ENCODE measurements at regions not wholly inside any gene's neighbourhood (a gene's known extent, or its start where the extent isn't known, plus 50 kb on each side); places are given as distances from the start of the nearest gene placed in this dataset.

GRCh38 chr4:176584031-176584606, 208.6 kb downstream of the VEGFC start:
- Histone ChIP-seq H3K9me3 (ENCODE audit: control insufficient read depth in 3 of 3, low read length in 3 of 3) (peaks cover 0 to 2% (median 0%) of the 10 kb centered on the region in 3 donors), H3K27ac (ENCODE audit: low read depth, low read length) (no peak overlapping the region), H3K4me1 (ENCODE audit: control insufficient read depth in 3 of 3, insufficient read depth in 3 of 3, low read length in 3 of 3) (no peaks in the 10 kb centered on the region), H3K27me3 (ENCODE audit: control insufficient read depth in 3 of 3, insufficient read depth in 3 of 3, low read length in 3 of 3) (no peaks in the 10 kb centered on the region), H3K9ac (ENCODE audit: low read depth in 1 of 3, low read length in 3 of 3) (no peak overlapping the region), H3K4me3 (ENCODE audit: low read length in 3 of 3) (no peak overlapping the region), H3K36me3 (ENCODE audit: control insufficient read depth in 3 of 3, insufficient read depth in 3 of 3, low read length in 3 of 3) (no peaks in the 10 kb centered on the region)

GRCh38 chr4:176587920-176588319, 204.8 kb downstream of the VEGFC start:
- Histone ChIP-seq H3K4me1 (ENCODE audit: control insufficient read depth in 3 of 3, insufficient read depth in 3 of 3, low read length in 3 of 3) (no peaks in the 10 kb centered on the region), H3K36me3 (ENCODE audit: control insufficient read depth in 3 of 3, insufficient read depth in 3 of 3, low read length in 3 of 3) (no peaks in the 10 kb centered on the region), H3K27me3 (ENCODE audit: control insufficient read depth in 3 of 3, insufficient read depth in 3 of 3, low read length in 3 of 3) (no peaks in the 10 kb centered on the region), H3K9me3 (ENCODE audit: control insufficient read depth in 3 of 3, low read length in 3 of 3) (peaks cover 0 to 2% (median 0%) of the 10 kb centered on the region in 3 donors), H3K27ac (ENCODE audit: low read depth, low read length) (no peak overlapping the region), H3K9ac (ENCODE audit: low read depth in 1 of 3, low read length in 3 of 3) (no peak overlapping the region), H3K4me3 (ENCODE audit: low read length in 3 of 3) (no peak overlapping the region)

GRCh38 chr4:176588436-176588835, 204.3 kb downstream of the VEGFC start:
- Histone ChIP-seq H3K36me3 (ENCODE audit: control insufficient read depth in 3 of 3, insufficient read depth in 3 of 3, low read length in 3 of 3) (no peaks in the 10 kb centered on the region), H3K4me1 (ENCODE audit: control insufficient read depth in 3 of 3, insufficient read depth in 3 of 3, low read length in 3 of 3) (no peaks in the 10 kb centered on the region), H3K9me3 (ENCODE audit: control insufficient read depth in 3 of 3, low read length in 3 of 3) (peaks cover 0 to 2% (median 0%) of the 10 kb centered on the region in 3 donors), H3K27me3 (ENCODE audit: control insufficient read depth in 3 of 3, insufficient read depth in 3 of 3, low read length in 3 of 3) (no peaks in the 10 kb centered on the region), H3K4me3 (ENCODE audit: low read length in 3 of 3) (no peak overlapping the region), H3K27ac (ENCODE audit: low read depth, low read length) (no peak overlapping the region), H3K9ac (ENCODE audit: low read depth in 1 of 3, low read length in 3 of 3) (no peak overlapping the region)

GRCh38 chr4:176592976-176593670, 199.6 kb downstream of the VEGFC start:
- H3K27ac ChIP-seq (ENCODE audit: low read depth, low read length), result no peak overlapping the region
- H3K4me1 ChIP-seq (ENCODE audit: control insufficient read depth in 3 of 3, insufficient read depth in 3 of 3, low read length in 3 of 3), result no peaks in the 10 kb centered on the region
- no peaks in the 10 kb centered on the region for H3K36me3 ChIP-seq (ENCODE audit: control insufficient read depth in 3 of 3, insufficient read depth in 3 of 3, low read length in 3 of 3)
- no peak overlapping the region for H3K4me3 ChIP-seq (ENCODE audit: low read length in 3 of 3)
- H3K9me3 ChIP-seq (ENCODE audit: control insufficient read depth in 3 of 3, low read length in 3 of 3), result no peaks in the 10 kb centered on the region
- H3K9ac ChIP-seq (ENCODE audit: low read depth in 1 of 3, low read length in 3 of 3), result no peak overlapping the region
- no peaks in the 10 kb centered on the region for H3K27me3 ChIP-seq (ENCODE audit: control insufficient read depth in 3 of 3, insufficient read depth in 3 of 3, low read length in 3 of 3)

GRCh38 chr4:176593943-176594342, 198.8 kb downstream of the VEGFC start:
- H3K27me3 ChIP-seq (ENCODE audit: control insufficient read depth in 3 of 3, insufficient read depth in 3 of 3, low read length in 3 of 3), result no peaks in the 10 kb centered on the region
- no peak overlapping the region for H3K9ac ChIP-seq (ENCODE audit: low read depth in 1 of 3, low read length in 3 of 3)
- no peaks in the 10 kb centered on the region for H3K9me3 ChIP-seq (ENCODE audit: control insufficient read depth in 3 of 3, low read length in 3 of 3)
- H3K4me1 ChIP-seq (ENCODE audit: control insufficient read depth in 3 of 3, insufficient read depth in 3 of 3, low read length in 3 of 3), result no peaks in the 10 kb centered on the region
- H3K4me3 ChIP-seq (ENCODE audit: low read length in 3 of 3), result no peak overlapping the region
- H3K27ac ChIP-seq (ENCODE audit: low read depth, low read length), result no peak overlapping the region
- no peaks in the 10 kb centered on the region for H3K36me3 ChIP-seq (ENCODE audit: control insufficient read depth in 3 of 3, insufficient read depth in 3 of 3, low read length in 3 of 3)

GRCh38 chr4:176595257-176595656, 197.5 kb downstream of the VEGFC start:
- no peak overlapping the region for H3K4me3 ChIP-seq (ENCODE audit: low read length in 3 of 3)
- no peaks in the 10 kb centered on the region for H3K4me1 ChIP-seq (ENCODE audit: control insufficient read depth in 3 of 3, insufficient read depth in 3 of 3, low read length in 3 of 3)
- no peaks in the 10 kb centered on the region for H3K27me3 ChIP-seq (ENCODE audit: control insufficient read depth in 3 of 3, insufficient read depth in 3 of 3, low read length in 3 of 3)
- no peaks in the 10 kb centered on the region for H3K36me3 ChIP-seq (ENCODE audit: control insufficient read depth in 3 of 3, insufficient read depth in 3 of 3, low read length in 3 of 3)
- no peak overlapping the region for H3K27ac ChIP-seq (ENCODE audit: low read depth, low read length)
- no peak overlapping the region for H3K9ac ChIP-seq (ENCODE audit: low read depth in 1 of 3, low read length in 3 of 3)
- H3K9me3 ChIP-seq (ENCODE audit: control insufficient read depth in 3 of 3, low read length in 3 of 3), result peaks cover 0 to 3% (median 0%) of the 10 kb centered on the region in 3 donors

- Histone ChIP-seq H3K9me3 (ENCODE audit: control insufficient read depth in 3 of 3, low read length in 3 of 3) (peaks cover 0 to 3% (median 0%) of the 10 kb centered on the region in 3 donors), H3K27me3 (ENCODE audit: control insufficient read depth in 3 of 3, insufficient read depth in 3 of 3, low read length in 3 of 3) (no peaks in the 10 kb centered on the region), H3K4me3 (ENCODE audit: low read length in 3 of 3) (no peak overlapping the region), H3K36me3 (ENCODE audit: control insufficient read depth in 3 of 3, insufficient read depth in 3 of 3, low read length in 3 of 3) (no peaks in the 10 kb centered on the region), H3K27ac (ENCODE audit: low read depth, low read length) (no peak overlapping the region), H3K4me1 (ENCODE audit: control insufficient read depth in 3 of 3, insufficient read depth in 3 of 3, low read length in 3 of 3) (no peaks in the 10 kb centered on the region), H3K9ac (ENCODE audit: low read depth in 1 of 3, low read length in 3 of 3) (no peak overlapping the region)
These were observed 191.6 kb downstream of the VEGFC start for GRCh38 chr4:176601124-176601523.

GRCh38 chr4:176607807-176608206, 184.9 kb downstream of the VEGFC start:
- no peaks in the 10 kb centered on the region for H3K36me3 ChIP-seq (ENCODE audit: control insufficient read depth in 3 of 3, insufficient read depth in 3 of 3, low read length in 3 of 3)
- no peaks in the 10 kb centered on the region for H3K9me3 ChIP-seq (ENCODE audit: control insufficient read depth in 3 of 3, low read length in 3 of 3)
- H3K9ac ChIP-seq (ENCODE audit: low read depth in 1 of 3, low read length in 3 of 3), result no peak overlapping the region
- H3K27me3 ChIP-seq (ENCODE audit: control insufficient read depth in 3 of 3, insufficient read depth in 3 of 3, low read length in 3 of 3), result no peaks in the 10 kb centered on the region
- no peak overlapping the region for H3K4me3 ChIP-seq (ENCODE audit: low read length in 3 of 3)
- no peaks in the 10 kb centered on the region for H3K4me1 ChIP-seq (ENCODE audit: control insufficient read depth in 3 of 3, insufficient read depth in 3 of 3, low read length in 3 of 3)
- no peak overlapping the region for H3K27ac ChIP-seq (ENCODE audit: low read depth, low read length)

GRCh38 chr4:176608346-176608745, 184.4 kb downstream of the VEGFC start:
- H3K27me3 ChIP-seq (ENCODE audit: control insufficient read depth in 3 of 3, insufficient read depth in 3 of 3, low read length in 3 of 3), result no peaks in the 10 kb centered on the region
- H3K27ac ChIP-seq (ENCODE audit: low read depth, low read length), result no peak overlapping the region
- no peaks in the 10 kb centered on the region for H3K36me3 ChIP-seq (ENCODE audit: control insufficient read depth in 3 of 3, insufficient read depth in 3 of 3, low read length in 3 of 3)
- H3K9ac ChIP-seq (ENCODE audit: low read depth in 1 of 3, low read length in 3 of 3), result no peak overlapping the region
- no peaks in the 10 kb centered on the region for H3K4me1 ChIP-seq (ENCODE audit: control insufficient read depth in 3 of 3, insufficient read depth in 3 of 3, low read length in 3 of 3)
- H3K9me3 ChIP-seq (ENCODE audit: control insufficient read depth in 3 of 3, low read length in 3 of 3), result no peaks in the 10 kb centered on the region
- no peak overlapping the region for H3K4me3 ChIP-seq (ENCODE audit: low read length in 3 of 3)

- Histone ChIP-seq H3K27me3 (ENCODE audit: control insufficient read depth in 3 of 3, insufficient read depth in 3 of 3, low read length in 3 of 3) (no peaks in the 10 kb centered on the region), H3K9ac (ENCODE audit: low read depth in 1 of 3, low read length in 3 of 3) (no peak overlapping the region), H3K4me1 (ENCODE audit: control insufficient read depth in 3 of 3, insufficient read depth in 3 of 3, low read length in 3 of 3) (no peaks in the 10 kb centered on the region)
These were observed 182.1 kb downstream of the VEGFC start for GRCh38 chr4:176610594-176610993.

More at GRCh38 chr4:176610594-176610993, 182.1 kb downstream of the VEGFC start:
- Histone ChIP-seq H3K27ac (ENCODE audit: low read depth, low read length) (no peak overlapping the region), H3K36me3 (ENCODE audit: control insufficient read depth in 3 of 3, insufficient read depth in 3 of 3, low read length in 3 of 3) (no peaks in the 10 kb centered on the region), H3K9me3 (ENCODE audit: control insufficient read depth in 3 of 3, low read length in 3 of 3) (no peaks in the 10 kb centered on the region), H3K4me3 (ENCODE audit: low read length in 3 of 3) (no peak overlapping the region)
